ENCODE measurements at regions not wholly inside any gene's neighbourhood (a gene's known extent, or its start where the extent isn't known, plus 50 kb on each side); places are given as distances from the start of the nearest gene placed in this dataset.

GRCh38 chr10:35890676-35891495, 248.8 kb upstream of the FZD8 start:
- ChIA-PET RAD21 (ENCODE audit: unreplicated experiment) (no interaction called here), CTCF (interaction anchor here (0.6 kb wide), 1 partner anchor 9 kb away, joined by 3 read pairs; no protein-coding TSS in a partner anchor), POLR2A (no interaction called here), SMC1A (ENCODE audit: uncharacterized antibody, unreplicated experiment) (no interaction called here)
- no peak for ATAC-seq
- intact Hi-C loops (cut with micrococcal nuclease; ENCODE audit: unreplicated experiment): loop anchor here (10.0 kb wide), 1 partner anchor 56 kb away; no protein-coding TSS in a partner anchor
- no peak overlapping the region for H3K9ac ChIP-seq (ENCODE audit: control insufficient read depth, insufficient read depth, low read length)
- H4K20me1 ChIP-seq (ENCODE audit: control insufficient read depth, insufficient read depth): no peaks in the 10 kb centered on the region
- H3K4me1 ChIP-seq (ENCODE audit: control insufficient read depth, insufficient read depth, low read length): no peaks in the 10 kb centered on the region
- in situ Hi-C loops (cut with MboI): no loop called here
- no peak for DNase-seq (ENCODE audit: low read depth, low spot score)
- WGBS (ENCODE audit: insufficient coverage, insufficient replicate concordance, low lambda C conversion rate, missing lambda C conversion rate): 49% methylated on average over 2 of the region's 2 CpGs
- no peak overlapping the region for H3K27ac ChIP-seq (ENCODE audit: control insufficient read depth, insufficient read depth)
- H3K36me3 ChIP-seq (ENCODE audit: control insufficient read depth in 2 of 2, insufficient read depth in 2 of 2, low read length in 1 of 2): no peaks in the 10 kb centered on the region; a peak in 1 of 4 replicates
- no peaks in the 10 kb centered on the region for H3K27me3 ChIP-seq (replicated peaks in 1 of 2; ENCODE audit: control insufficient read depth in 2 of 2, insufficient read depth in 2 of 2, low read length in 1 of 2)
- no peaks in the 10 kb centered on the region for H3K79me2 ChIP-seq (ENCODE audit: control insufficient read depth, insufficient read depth, low read length)
- TF ChIP-seq ZNF622 (IDR thresholded peaks at IDR 0.05) (no peak), MAX (IDR thresholded peaks at IDR 0.05; ENCODE audit: low read depth, low read length) (no peak), ZZZ3 (IDR thresholded peaks at IDR 0.05; ENCODE audit: control insufficient read depth, insufficient read length, low read depth) (no peak), POLR2AphosphoS2 (IDR thresholded peaks at IDR 0.05; ENCODE audit: low read depth, low read length) (no peak), SMC3 (IDR thresholded peaks at IDR 0.05; ENCODE audit: borderline replicate concordance, low read length) (no peak), JUND (IDR thresholded peaks at IDR 0.05; ENCODE audit: low read depth, low read length) (no peak), IKZF2 (IDR thresholded peaks at IDR 0.05) (no peak), JUNB (IDR thresholded peaks at IDR 0.05) (no peak), SUZ12 (IDR thresholded peaks at IDR 0.05; ENCODE audit: unreplicated experiment) (no peak), NFYA (IDR thresholded peaks at IDR 0.05; ENCODE audit: borderline replicate concordance, low read depth, low read length) (no peak), HDAC6 (IDR thresholded peaks at IDR 0.05; ENCODE audit: unreplicated experiment) (no peak), EP300 (IDR thresholded peaks at IDR 0.05; ENCODE audit: borderline replicate concordance in 1 of 2, control insufficient read depth in 1 of 2, low read depth in 2 of 2, low read length in 2 of 2) (no peak), ZNF592 (IDR thresholded peaks at IDR 0.05) (no peak), LARP7 (IDR thresholded peaks at IDR 0.05) (no peak), KAT2A (conservative IDR thresholded peaks at IDR 0.05; ENCODE audit: control insufficient read depth, low read depth, low read length) (no peak)
- H3K4me3 ChIP-seq: no peak overlapping the region
- no peaks in the 10 kb centered on the region for H3K9me3 ChIP-seq (replicated peaks; ENCODE audit: control insufficient read depth, insufficient read depth, low read length)
- no peak overlapping the region for H2AFZ ChIP-seq (ENCODE audit: control insufficient read depth, low read depth, low read length)
- FAIRE-seq: no peak
- BruUV-seq (replicated peaks): no TSS peak
- no peak overlapping the region for H3K4me2 ChIP-seq (ENCODE audit: control insufficient read depth, insufficient read depth)
